GM18907 (cell line): ENCODE measurements at regions not wholly inside any gene's neighbourhood (a gene's known extent, or its start where the extent isn't known, plus 50 kb on each side); places are given as distances from the start of the nearest gene placed in this dataset.

ENCODE experiments used
- ATAC-seq: cut with Tn5 transposase; IDR thresholded peaks from one replicate; pipeline ENCODE4 v1.9.1; 2021; ENCODE audit warnings: mild to moderate bottlenecking, moderate library complexity; ENCODE audit not compliant: unreplicated experiment

DNA sequence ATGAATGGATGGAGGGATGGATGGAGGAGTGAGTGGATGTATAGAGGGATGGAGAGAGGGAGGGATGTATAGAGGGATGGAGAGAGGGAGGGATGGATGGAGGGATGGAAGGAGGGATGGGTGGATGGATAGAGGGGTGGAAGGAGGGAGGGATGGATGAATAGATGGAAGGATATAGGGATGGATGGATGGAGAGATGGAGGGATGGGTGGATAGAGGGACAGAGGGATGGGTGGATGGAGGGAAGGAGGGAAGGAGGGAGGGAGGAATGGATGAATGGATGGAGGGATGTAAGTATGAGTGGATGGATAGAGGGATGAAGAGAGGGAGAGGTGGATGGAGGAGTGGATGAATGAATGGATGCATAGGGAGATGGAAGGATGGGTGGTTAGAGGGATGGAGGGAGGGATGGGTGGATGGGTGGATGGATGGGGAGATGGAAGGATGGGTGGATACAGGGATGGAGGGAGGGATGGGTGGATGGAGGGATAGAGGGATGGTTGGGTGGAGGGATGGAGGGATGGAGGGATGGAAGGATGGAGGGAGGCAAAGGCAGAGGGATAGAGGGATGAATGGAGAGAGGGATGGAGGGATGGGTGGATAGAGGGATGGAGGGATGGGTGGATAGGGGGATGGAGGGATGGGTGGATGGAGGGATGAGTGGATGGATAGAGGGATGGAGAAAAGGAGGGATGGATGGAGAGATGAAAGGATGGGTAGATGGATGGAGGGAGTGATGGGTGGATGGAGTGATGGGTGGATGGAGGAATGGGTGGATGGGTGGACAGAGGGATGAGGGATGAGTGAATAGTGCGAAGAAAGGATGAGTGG is 313.8 kb downstream of the UACA start:
- ATAC-seq: no peak

DNA sequence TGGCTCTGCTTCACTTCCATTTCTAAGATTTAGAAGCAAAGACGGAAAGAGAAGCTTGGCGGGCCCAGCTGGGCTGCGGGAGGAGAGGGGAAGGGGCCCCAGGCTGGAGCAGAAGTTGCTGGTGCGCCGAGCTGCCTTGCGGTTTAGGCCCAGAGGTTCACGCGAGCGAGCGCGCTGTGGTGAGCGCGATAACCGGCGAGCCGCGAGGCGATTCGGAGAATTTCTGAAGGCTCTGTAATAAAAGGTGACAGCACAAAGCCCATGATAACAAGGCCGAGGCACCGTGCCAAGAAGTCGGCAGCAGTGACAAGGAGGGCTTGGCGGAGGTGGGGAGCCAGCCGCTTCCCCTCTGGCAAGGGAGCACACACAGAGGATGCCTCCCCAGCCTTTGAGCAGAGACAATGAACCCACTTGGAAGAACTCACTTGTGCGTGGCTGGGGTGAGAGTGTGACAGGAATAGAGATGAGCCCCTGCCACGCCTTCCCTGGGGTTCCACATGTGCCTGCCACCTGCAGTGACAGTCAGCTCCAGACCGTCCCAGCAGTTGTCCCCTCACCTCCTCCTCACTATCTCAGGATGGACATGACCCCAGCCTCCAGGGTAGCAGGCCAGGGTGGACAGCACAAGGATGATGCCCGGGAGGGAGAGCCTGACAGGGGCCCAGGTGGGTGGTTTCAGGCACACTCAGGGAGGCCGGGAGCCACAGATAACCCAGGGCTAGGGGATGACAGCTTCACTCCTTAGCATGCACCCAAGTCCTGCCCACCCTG is 315.2 kb downstream of the UACA start:
- no peak for ATAC-seq

DNA sequence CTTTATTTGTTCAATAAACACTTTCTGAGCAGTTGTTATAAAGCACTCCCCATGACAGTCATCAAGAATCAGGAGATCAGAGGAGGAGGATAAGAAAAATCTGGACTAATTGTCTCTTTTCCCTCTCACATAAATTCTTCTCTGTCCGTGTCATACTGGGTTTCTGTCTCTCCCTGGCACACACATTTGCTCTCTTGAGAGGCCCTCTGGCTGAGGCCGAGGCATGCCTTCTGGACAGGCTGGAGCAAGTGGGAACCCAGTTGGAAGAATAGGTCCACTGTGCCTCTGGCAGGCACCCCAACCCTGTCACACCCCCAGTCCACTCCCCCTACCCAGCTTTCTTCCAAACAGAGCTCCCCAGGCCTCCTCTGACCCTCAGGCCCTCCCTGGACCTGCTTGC is 315.8 kb downstream of the UACA start:
- no peak for ATAC-seq

DNA sequence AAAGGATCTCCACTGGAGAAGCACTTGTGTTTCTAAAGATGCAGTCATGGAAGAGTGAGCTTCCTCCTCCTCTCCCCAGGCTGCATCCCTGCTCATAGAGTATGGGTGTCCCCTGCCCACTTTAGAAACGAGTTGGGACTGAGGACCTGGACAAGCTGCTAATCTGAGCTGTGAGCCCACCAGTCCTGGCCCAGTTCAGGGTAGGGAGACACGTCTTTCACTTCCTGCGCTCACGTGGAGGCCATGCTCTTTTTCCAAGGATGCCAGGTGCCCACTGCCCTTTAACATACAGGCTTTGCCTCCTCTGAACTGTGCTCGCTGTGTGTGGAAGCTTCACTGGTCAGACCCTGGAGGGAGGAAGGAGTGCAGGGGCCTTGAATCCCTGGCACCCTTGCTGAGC is 316.3 kb downstream of the UACA start:
- no peak for ATAC-seq

DNA sequence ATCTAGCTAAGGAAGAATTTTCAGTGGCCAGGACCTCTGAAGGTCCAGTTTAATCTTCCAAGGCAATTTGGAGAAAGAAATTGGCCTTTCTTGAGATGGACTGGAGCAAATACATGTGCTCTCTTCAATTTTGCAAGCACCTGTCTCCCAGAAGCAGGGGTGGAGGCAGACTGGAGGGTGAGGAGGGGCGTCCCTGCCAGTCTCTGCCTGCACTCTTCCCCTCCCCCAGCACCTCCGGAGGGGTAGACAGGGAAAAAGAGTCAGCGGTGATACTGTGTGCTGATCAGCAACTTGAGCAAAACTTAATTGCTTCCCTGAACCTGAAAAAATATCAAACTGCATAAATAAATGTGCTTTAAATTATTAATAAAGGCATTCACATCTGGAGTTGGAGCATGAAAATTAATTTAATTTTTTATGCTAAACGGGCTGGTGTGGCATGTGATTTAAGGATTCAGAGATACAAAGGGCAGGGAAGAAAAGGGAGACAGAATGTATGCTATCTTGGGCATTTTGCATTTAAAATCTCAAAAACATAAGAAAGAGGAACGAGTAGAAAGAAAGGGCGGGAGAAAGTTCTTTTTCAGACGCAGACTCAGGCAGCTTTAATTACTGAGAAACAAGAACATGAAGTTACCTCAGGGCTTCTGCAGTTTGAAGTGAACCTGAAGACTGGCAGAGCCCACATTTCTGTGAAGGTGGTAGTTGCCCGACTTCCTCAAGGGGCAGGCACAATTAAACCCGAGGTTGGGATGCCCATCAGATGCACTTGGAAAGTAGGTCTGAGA is 319.7 kb downstream of the UACA start:
- no peak for ATAC-seq

DNA sequence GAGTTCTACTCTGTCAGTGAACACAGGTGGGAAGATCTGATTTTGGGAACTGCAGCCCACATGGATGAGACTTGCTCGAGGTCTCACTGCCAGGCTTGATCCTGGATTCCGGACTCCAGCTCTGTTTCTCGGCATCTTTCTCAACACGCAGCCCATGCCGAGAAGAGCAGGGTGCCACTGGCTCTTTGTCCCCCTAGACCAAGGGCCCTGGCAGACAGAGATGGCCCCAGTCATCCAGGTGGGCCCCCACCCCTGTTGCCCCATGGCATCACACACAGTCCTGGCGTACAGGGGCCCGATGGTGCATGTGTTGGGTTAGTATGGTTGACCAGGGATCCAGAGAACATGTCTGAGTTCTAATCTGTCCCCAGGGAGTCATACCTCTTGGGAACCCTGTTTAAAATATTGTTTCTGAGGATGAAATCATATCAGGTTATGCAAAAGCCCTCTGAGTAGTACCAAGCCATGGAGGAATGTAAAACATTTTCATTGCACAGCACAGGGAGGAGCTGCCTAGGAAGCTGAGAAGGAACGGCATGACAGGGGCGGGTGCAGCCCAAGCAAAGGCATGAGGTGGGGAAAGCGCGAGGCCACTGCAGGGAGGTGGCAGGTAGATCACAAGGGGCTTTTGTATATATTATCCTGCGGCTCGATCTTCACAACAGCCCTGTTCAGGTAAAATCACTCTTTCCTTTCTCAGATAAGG is 320.6 kb downstream of the UACA start:
- ATAC-seq: no peak

GRCh38 chr15:70442211-70442610 is 321.1 kb downstream of the UACA start:
- no peak for ATAC-seq

GRCh38 chr15:70440416-70441138 is 322.8 kb downstream of the UACA start:
- no peak for ATAC-seq

DNA sequence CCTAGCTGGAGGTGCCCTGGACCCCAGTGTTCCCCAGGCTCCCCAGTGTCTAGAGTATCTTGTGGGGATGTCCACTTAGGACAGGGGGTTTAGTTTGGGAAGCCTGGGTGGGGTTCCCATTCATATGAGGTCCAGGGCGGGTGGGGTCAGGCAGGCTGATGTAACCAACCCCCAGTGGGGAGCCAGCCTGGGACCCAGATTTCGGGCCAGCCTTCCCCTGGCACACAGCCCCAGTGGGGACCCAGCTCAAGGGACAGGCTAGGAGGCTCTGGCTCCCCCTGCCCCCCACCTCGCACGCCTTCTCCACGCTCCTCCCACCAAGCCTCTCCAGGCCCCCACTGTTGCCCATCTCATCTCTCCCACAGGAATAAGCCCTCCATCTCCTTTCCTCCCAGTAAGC is 323.5 kb downstream of the UACA start:
- no peak for ATAC-seq

- no peak for ATAC-seq
These were observed 324.0 kb downstream of the UACA start for GRCh38 chr15:70439304-70439877.

DNA sequence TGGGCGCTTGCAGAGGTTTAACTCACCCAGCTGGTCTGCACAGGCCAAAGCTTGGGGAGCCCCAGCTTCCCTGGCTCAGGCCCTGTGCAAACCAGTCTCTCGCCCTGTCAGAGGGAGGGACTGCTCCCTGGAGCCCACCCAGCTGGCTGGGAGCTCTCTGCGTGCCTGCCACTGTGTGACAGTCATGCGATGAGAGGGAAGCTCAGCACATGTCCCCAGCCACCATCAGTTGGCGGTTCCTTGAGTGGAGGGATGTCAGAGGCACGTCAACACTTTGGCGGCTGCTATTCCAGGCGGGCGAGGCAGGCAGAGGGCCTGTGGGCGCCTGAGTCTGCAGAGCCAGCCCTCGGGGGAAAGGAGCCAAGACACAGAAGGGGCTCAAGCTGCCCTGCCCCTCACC is 324.6 kb downstream of the UACA start:
- ATAC-seq: no peak

DNA sequence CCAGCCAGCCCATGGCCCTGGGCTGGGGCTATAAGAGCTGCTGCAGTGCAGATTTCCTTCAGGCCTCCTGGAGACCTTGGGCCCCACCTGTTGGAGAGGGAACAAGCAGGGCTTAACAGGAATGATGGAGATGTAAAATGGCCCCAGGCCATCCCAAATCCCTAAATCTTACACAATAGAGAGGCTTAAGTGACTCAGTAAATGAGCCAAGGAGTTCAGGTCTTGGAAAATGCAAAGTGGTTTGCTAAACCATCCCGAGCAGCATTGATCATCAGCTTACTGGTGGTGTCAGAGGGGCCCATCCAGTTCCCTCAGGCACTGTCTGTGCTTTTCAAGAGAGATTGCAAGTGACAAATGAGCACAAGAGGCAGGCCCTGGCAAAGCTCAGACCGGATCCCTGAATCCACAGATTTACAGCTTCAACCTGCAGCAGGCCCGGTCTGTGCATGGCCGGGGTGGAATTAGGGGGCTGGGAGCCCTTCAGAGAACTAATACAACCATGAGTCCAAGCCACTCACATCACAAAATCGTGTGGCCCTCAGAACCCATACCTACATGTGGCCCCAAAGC is 325.4 kb downstream of the UACA start:
- ATAC-seq: no peak

DNA sequence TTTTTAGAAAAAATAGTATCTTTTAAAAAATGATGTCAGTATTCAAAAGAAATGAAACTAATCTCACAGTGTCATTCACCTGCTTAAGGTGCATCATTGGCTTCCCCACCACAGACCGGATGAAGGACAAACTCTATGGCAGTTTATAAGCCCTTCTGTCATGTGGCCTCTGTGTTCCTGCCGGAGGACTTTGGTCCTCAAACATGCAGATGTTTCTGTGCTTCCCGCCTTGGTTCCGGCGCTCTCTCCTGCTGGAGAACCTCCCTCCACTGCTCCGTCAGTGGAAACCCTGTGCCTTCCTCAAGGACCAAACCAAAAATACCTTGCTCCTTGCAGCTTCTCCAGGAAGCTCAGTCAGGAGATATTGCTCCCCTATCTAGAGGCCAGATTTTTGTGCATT is 326.3 kb downstream of the UACA start:
- no peak for ATAC-seq

DNA sequence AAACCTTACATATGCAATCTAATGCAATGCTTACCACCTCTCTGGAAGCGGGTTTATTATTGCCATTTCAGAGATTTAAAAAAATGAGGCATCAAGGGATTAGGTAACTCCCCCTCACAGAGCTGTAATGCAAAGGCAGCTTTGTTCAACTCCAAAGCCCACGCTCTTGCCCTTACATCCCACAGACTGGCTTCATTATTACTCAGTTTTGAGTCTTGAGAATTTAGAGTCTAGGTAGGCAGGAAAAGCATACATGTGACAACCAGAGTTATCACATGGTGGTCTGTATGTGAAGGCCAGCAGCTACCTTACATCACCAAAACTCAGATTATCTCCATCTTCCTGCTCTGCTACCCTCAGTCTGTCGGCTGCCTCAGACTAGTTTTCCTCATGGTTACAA is 326.9 kb downstream of the UACA start:
- ATAC-seq: peak; percentile 61

- peak; percentile 28 for ATAC-seq
These were observed 327.5 kb downstream of the UACA start for GRCh38 chr15:70435872-70436271.

DNA sequence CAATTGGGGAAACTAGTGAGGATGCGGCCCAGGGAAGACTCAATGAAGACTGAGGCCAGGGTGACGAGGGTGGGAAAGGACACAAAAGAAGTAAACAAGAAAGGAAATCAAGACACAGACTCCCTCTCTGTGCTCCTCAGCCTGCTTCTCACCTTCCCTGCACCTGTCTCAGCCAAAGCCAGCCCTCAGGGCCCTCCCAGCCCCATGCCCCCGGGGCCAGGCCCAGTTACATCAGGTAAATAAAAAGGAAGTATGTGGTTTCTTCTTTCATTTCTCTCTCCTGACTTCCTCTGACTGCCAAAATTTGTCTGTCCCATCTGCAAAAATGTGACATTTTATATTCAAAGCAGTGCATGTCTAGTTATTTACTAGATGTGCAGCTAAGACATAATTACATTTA is 328.0 kb downstream of the UACA start:
- ATAC-seq: peak; percentile 47

DNA sequence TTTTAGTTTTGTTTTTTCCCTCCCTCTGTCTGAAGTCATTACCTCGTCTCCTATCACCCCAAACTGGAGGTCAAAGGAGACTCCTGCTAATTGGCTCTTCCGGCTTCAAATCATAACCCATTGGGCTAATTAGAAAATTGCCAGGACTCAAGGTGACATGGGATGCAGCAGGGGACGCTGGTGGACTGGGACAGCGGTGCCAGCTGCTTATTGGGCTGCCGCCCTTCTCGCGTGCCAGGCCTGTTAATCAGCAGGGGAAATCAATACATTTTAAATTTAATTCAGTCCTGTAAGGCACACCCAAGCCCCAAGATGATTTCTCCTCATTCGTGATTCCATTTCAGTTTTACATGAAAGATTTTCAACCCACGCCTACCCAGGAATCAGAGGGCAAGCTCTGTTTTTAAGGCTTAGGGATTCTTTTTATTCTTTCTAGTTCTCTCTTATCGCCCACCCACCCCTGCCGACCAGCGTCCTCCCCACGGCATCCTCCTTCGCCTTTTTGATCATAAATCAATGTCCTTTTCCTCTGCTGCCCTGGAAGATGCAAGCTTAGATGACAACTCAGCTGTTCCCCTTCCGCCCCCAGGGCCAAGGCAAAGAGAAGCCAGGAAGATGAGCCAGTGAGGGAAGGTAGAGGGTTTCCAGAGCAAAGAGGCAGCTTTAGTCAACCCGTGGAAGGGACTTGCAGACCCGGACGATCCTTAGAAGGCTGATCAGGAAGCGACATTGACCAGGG is 329.6 kb downstream of the UACA start:
- no peak for ATAC-seq

DNA sequence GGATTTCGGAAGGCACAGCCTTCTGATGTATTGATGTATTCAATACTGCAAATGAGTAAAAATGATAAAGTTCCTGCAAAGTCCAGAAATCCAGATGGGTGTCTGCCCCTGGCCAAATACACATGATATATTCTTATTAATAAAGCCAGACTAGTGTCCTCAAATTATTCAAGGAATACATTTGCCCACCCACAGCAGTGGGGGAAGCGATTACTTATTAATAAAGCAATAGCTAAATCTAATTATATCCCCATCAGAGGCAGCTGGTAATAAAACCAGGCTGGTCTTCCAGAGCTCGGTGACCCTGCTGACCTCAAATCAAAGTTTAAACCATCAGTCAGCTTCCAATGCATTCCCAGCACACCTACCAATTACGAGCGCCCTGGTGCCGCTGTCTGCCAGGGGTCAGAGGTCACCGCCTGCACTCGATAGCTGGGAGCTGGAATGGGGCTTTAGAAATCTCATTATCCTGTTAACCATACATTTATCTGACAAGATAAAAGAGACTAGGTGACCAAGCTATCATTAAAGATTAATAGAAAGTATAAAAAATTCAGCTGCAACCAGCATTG is 330.3 kb downstream of the UACA start:
- no peak for ATAC-seq

- ATAC-seq: no peak
These were observed 331.5 kb downstream of the UACA start for GRCh38 chr15:70431854-70432253.
